PC-9 (cell line): ENCODE measurements at regions not wholly inside any gene's neighbourhood (a gene's known extent, or its start where the extent isn't known, plus 50 kb on each side); places are given as distances from the start of the nearest gene placed in this dataset.

Experiments
- BruUV-seq: library from RNA; stranded (reverse); fragments of 400-500 nt; replicated peaks from 2 replicates; lab custom pipeline; 2021; lab: Mats Ljungman, UMichigan
- CTCF ChIA-PET: fragments of 300-600 bp; sonication (Branson Sonifier 250); formaldehyde crosslinking; loops from one replicate; lab custom pipeline; 2022; ENCODE audit warnings: antibody characterized with exemption; lab: Charles Lee
- POLR2A ChIA-PET: fragments of 300-600 bp; sonication (Branson Sonifier 250); formaldehyde crosslinking; loops from one replicate; lab custom pipeline; 2022; ENCODE audit warnings: antibody characterized with exemption; ENCODE audit not compliant: unreplicated experiment; lab: Charles Lee
- DNase-seq, 2 experiments: peaks; one replicate each; pipeline versions ENCODE4 v3.0.0 to v3.0.0-alpha.2; 2015 to 2022; ENCODE audit warnings: mixed read lengths in 1 of 2
- H2AFZ ChIP-seq: fragments of 200-600 bp; sonication (generic); 2 replicates; pipeline ENCODE4 v1.8.1; 2017; ENCODE audit warnings: antibody characterized with exemption
- H3F3A ChIP-seq: fragments of 200-600 bp; sonication (generic); 2 replicates; pipeline ENCODE4 v1.8.1; 2017; ENCODE audit warnings: antibody characterized with exemption, mild to moderate bottlenecking, low read depth; ENCODE audit not compliant: insufficient read depth
- H3K27ac ChIP-seq: fragments of 200-600 bp; sonication (generic); 2 replicates; pipeline ENCODE4 v1.6.1; 2016; ENCODE audit warnings: mixed run types
- H3K27me3 ChIP-seq: fragments of 200-600 bp; sonication (generic); 2 replicates; pipeline ENCODE4 v1.6.1; 2016; ENCODE audit warnings: low read depth, mixed run types; ENCODE audit not compliant: insufficient read depth
- H3K36me3 ChIP-seq: fragments of 200-600 bp; sonication (generic); 2 replicates; pipeline ENCODE4 v1.6.1; 2016; ENCODE audit warnings: low read depth, mixed run types
- H3K4me1 ChIP-seq: fragments of 200-600 bp; sonication (generic); replicated peaks from 2 replicates; pipeline ENCODE4 v1.6.1; 2016; ENCODE audit warnings: mixed run types; ENCODE audit not compliant: insufficient read depth
- H3K4me2 ChIP-seq: fragments of 200-600 bp; sonication (generic); 2 replicates; pipeline ENCODE4 v1.6.1; 2017; ENCODE audit warnings: mixed run types
- H3K4me3 ChIP-seq: fragments of 200-600 bp; sonication (generic); 2 replicates; pipeline ENCODE4 v1.6.1; 2016; ENCODE audit warnings: mixed run types
- H3K79me2 ChIP-seq: fragments of 200-600 bp; sonication (generic); 2 replicates; pipeline ENCODE4 v1.6.1; 2017; ENCODE audit warnings: low read depth, mixed run types
- H3K9me2 ChIP-seq: fragments of 200-600 bp; sonication (generic); 2 replicates; pipeline ENCODE4 v1.8.1; 2017; ENCODE audit warnings: mild to moderate bottlenecking; ENCODE audit not compliant: insufficient read depth
- H3K9me3 ChIP-seq: fragments of 200-600 bp; sonication (generic); 2 replicates; pipeline ENCODE4 v1.8.1; 2016; ENCODE audit warnings: low read depth; ENCODE audit not compliant: insufficient read depth
- H4K20me1 ChIP-seq: fragments of 200-600 bp; sonication (generic); 2 replicates; pipeline ENCODE4 v1.8.1; 2017; ENCODE audit not compliant: insufficient read depth
- EZH2 ChIP-seq: fragments of 200-600 bp; sonication (generic); IDR thresholded peaks from 2 replicates; pipeline ENCODE4 v1.8.0; 2017; ENCODE audit warnings: antibody characterized with exemption, low read depth
- intact Hi-C: fragments of 100-400 bp; cut with micrococcal nuclease; formaldehyde crosslinking; loops from one replicate; pipeline ENCODE4 v1.10.0; 2022; ENCODE audit not compliant: unreplicated experiment
- TF ChIP-seq, protein P1 (sequence below): fragments of 200-600 bp; sonication (generic); conservative IDR thresholded peaks from 2 replicates; pipeline ENCODE4 v1.6.1; 2017; ENCODE audit warnings: mixed run types, antibody characterized with exemption, mild to moderate bottlenecking, moderate library complexity

DNA sequence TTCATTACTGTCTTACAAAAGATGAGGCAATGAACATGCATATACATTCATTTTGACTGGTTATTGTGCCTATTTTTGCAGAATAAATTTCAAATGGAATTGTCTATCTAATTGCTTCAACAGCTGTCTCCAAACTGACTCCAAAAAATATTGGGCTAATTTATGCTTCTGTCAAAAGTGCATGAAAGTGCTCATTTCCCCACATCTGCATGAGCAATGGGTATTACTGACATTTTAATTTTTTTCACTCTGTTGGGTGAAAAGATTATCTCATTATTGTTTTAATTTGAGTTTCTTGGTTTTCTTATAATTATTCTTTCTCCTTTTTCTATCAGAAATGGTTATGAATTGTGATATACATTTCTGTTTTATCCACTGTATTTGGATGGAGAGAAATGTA lies 404.2 kb downstream of the QKI start:
- ChIA-PET POLR2A (no interaction called here), CTCF (no interaction called here)
- Histone ChIP-seq H3K27ac (no peak overlapping the region), H3K36me3 (no peaks in the 10 kb centered on the region), H3K4me1 (no peaks in the 10 kb centered on the region), H3K79me2 (no peaks in the 10 kb centered on the region), H3K4me3 (no peak overlapping the region), H3K9me3 (no peaks in the 10 kb centered on the region), H3K9me2 (no peaks in the 10 kb centered on the region), H3F3A (no peaks in the 10 kb centered on the region), H3K4me2 (no peak overlapping the region), H3K27me3 (peaks cover 57% of the 10 kb centered on the region), H2AFZ (no peak overlapping the region), H4K20me1 (no peaks in the 10 kb centered on the region)
- TF ChIP-seq EZH2, result no peak
- TF ChIP-seq, protein P1, sequence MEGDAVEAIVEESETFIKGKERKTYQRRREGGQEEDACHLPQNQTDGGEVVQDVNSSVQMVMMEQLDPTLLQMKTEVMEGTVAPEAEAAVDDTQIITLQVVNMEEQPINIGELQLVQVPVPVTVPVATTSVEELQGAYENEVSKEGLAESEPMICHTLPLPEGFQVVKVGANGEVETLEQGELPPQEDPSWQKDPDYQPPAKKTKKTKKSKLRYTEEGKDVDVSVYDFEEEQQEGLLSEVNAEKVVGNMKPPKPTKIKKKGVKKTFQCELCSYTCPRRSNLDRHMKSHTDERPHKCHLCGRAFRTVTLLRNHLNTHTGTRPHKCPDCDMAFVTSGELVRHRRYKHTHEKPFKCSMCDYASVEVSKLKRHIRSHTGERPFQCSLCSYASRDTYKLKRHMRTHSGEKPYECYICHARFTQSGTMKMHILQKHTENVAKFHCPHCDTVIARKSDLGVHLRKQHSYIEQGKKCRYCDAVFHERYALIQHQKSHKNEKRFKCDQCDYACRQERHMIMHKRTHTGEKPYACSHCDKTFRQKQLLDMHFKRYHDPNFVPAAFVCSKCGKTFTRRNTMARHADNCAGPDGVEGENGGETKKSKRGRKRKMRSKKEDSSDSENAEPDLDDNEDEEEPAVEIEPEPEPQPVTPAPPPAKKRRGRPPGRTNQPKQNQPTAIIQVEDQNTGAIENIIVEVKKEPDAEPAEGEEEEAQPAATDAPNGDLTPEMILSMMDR, result no peak
- intact Hi-C loops, result no loop called here
- DNase-seq, result no peak
- no TSS peak for BruUV-seq

DNA sequence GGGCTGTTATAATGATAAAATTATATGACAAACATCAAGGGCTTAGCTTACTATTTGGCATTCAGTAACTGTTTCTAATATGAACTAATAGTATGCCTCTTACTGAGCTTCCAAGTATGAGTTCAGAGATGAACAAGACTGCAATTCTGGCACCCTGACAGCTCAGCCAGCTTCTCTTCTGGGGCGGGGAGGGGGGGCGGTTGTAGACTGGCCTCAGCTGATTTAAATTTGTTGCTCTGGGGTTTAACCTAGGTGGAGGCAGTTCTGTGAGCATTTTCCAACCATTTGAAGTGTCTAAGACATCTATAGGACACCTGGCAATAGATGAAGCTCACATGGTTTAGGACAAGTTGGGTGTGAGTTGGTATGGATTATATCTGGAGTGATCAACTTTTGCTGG lies 401.9 kb downstream of the QKI start:
- Histone ChIP-seq H4K20me1 (no peaks in the 10 kb centered on the region), H3K4me3 (no peak overlapping the region), H3K27me3 (peaks cover 44% of the 10 kb centered on the region), H3K9me2 (no peaks in the 10 kb centered on the region), H3K4me1 (no peaks in the 10 kb centered on the region), H2AFZ (no peak overlapping the region), H3K79me2 (no peaks in the 10 kb centered on the region), H3K9me3 (no peaks in the 10 kb centered on the region), H3K4me2 (no peak overlapping the region), H3F3A (no peaks in the 10 kb centered on the region), H3K27ac (no peak overlapping the region), H3K36me3 (no peaks in the 10 kb centered on the region)
- ChIA-PET CTCF (no interaction called here), POLR2A (interaction anchor here (0.6 kb wide), 1 partner anchor 1218 kb away, joined by 5 read pairs; no protein-coding TSS in a partner anchor)
- intact Hi-C loops, result no loop called here
- BruUV-seq, result no TSS peak
- no peak for DNase-seq
- TF ChIP-seq EZH2, result no peak
- TF ChIP-seq, protein P1, result no peak

DNA sequence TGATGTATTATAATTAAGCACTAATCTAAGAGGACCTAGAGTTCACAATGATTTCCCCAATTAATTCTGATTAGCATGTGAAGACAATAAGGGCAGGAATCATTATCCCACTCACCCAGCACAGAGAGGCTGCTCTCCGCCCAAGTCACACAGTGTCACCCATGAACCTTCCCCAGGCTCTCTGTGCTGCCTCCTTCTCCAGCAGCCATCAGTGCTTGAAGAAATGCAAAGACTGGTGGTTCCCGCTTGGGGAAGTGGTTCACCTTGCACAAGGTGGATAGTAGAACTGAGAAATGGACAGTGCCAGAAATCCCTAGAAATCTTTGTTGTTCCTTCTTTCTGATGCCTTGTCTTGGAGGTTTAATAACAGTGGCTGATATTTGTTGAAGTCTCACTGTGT lies 401.3 kb downstream of the QKI start:
- Histone ChIP-seq H3F3A (no peaks in the 10 kb centered on the region), H4K20me1 (no peaks in the 10 kb centered on the region), H3K4me1 (no peaks in the 10 kb centered on the region), H3K4me3 (no peak overlapping the region), H3K27me3 (peaks cover 38% of the 10 kb centered on the region), H3K9me2 (no peaks in the 10 kb centered on the region), H3K79me2 (no peaks in the 10 kb centered on the region), H3K4me2 (no peak overlapping the region), H2AFZ (no peak overlapping the region), H3K9me3 (no peaks in the 10 kb centered on the region), H3K27ac (no peak overlapping the region), H3K36me3 (no peaks in the 10 kb centered on the region)
- intact Hi-C loops, result no loop called here
- BruUV-seq, result no TSS peak
- no peak for DNase-seq
- POLR2A ChIA-PET, result no interaction called here
- CTCF ChIA-PET, result no interaction called here
- no peak for TF ChIP-seq EZH2
